Endothelial cell of umbilical vein (primary cell): ENCODE measurements at regions not wholly inside any gene's neighbourhood (a gene's known extent, or its start where the extent isn't known, plus 50 kb on each side); places are given as distances from the start of the nearest gene placed in this dataset.

Experiments used
- BruUV-seq: library from RNA; stranded (reverse); fragments of 400-500 nt; replicated peaks from 2 replicates; lab custom pipeline; 2021; lab: Mats Ljungman, UMichigan
- CTCF ChIA-PET: fragments of 300-600, 350-600 bp; sonication (Branson Sonifier 250); formaldehyde crosslinking; loops from one replicate; lab custom pipeline; 2021; ENCODE audit warnings: antibody characterized with exemption, inconsistent platforms; lab: Charles Lee
- POLR2A ChIA-PET: fragments of 300-600, 350-600 bp; sonication (Branson Sonifier 250); formaldehyde crosslinking; loops from one replicate; lab custom pipeline; 2021; ENCODE audit warnings: antibody characterized with exemption, inconsistent platforms; lab: Charles Lee
- DNase-seq: peaks from one replicate; pipeline ENCODE4 v3.0.0-alpha.2; 2011; ENCODE audit warnings: low read depth, low spot score
- FAIRE-seq: peaks from 2 replicates; lab custom pipeline; 2011; peaks lifted over from hg19 to GRCh38; lab: Jason Lieb, UNC
- H2AFZ ChIP-seq: 2 replicates; pipeline ENCODE4 v1.6.0; 2012; ENCODE audit warnings: low read depth, low read length, control low read depth, inconsistent platforms
- H3K27ac ChIP-seq: 2 replicates; pipeline ENCODE4 v1.5.1; 2011; ENCODE audit warnings: low read depth, mild to moderate bottlenecking, control low read depth, low read length, moderate library complexity; ENCODE audit not compliant: insufficient read depth
- H3K27me3 ChIP-seq, 2 experiments: 2 replicates each; pipeline versions ENCODE4 v1.6.0 to v1.6.1; 2011; ENCODE audit warnings: low read length in 2 of 2, mixed read lengths in 1 of 2; ENCODE audit not compliant: control insufficient read depth in 2 of 2, insufficient read depth in 2 of 2
- H3K36me3 ChIP-seq, 2 experiments: 2 replicates in 1 of 2; 3 replicates in 1 of 2; pipeline ENCODE4 v1.5.1; 2011; ENCODE audit warnings: low read length in 2 of 2, mild to moderate bottlenecking in 1 of 2, moderate library complexity in 1 of 2; ENCODE audit not compliant: control insufficient read depth in 2 of 2, insufficient read depth in 2 of 2; ENCODE audit errors: extremely low read depth in 1 of 2
- H3K4me1 ChIP-seq: 3 replicates; pipeline ENCODE4 v1.5.1; 2011; ENCODE audit warnings: mild to moderate bottlenecking, low read length; ENCODE audit not compliant: control insufficient read depth, insufficient read depth; ENCODE audit errors: extremely low read depth
- H3K4me2 ChIP-seq: 2 replicates; pipeline ENCODE4 v1.6.1; 2011; ENCODE audit warnings: low read length, control low read depth, mixed read lengths; ENCODE audit not compliant: insufficient read depth
- H3K4me3 ChIP-seq, 3 experiments: fragments of 200-600 bp in 1 of 3; sonication (generic), shearing (Covaris generic) in 1 of 3; replicated peaks in 1 of 3; 2 replicates each; pipeline ENCODE4 v1.5.1; 2011 to 2016; ENCODE audit warnings: control low read depth in 3 of 3, low read length in 3 of 3, mild to moderate bottlenecking in 2 of 3, inconsistent platforms in 1 of 3, low read depth in 1 of 3, moderate library complexity in 1 of 3; ENCODE audit not compliant: insufficient read depth in 1 of 3
- H3K79me2 ChIP-seq: 2 replicates; pipeline ENCODE4 v1.6.0; 2012; ENCODE audit warnings: low read length, inconsistent platforms; ENCODE audit not compliant: control insufficient read depth, insufficient read depth
- H3K9ac ChIP-seq: replicated peaks from 2 replicates; pipeline ENCODE3; 2011; ENCODE audit warnings: low read length, control low read depth; ENCODE audit not compliant: insufficient read depth; ENCODE audit errors: extremely low read depth
- H3K9me1 ChIP-seq: replicated peaks from 3 replicates; pipeline ENCODE4 v1.6.0; 2011; ENCODE audit warnings: mild to moderate bottlenecking, low read length; ENCODE audit not compliant: control insufficient read depth, insufficient read depth; ENCODE audit errors: extremely low read depth
- H3K9me3 ChIP-seq: replicated peaks from 2 replicates; pipeline ENCODE4 v1.5.1; 2012; ENCODE audit warnings: low read length, inconsistent platforms; ENCODE audit not compliant: control insufficient read depth, insufficient read depth
- H4K20me1 ChIP-seq: replicated peaks from 2 replicates; pipeline ENCODE3; 2011; ENCODE audit warnings: mild to moderate bottlenecking, low read length; ENCODE audit not compliant: control insufficient read depth, insufficient read depth; ENCODE audit errors: extremely low read depth
- EZH2 ChIP-seq: IDR thresholded peaks from 2 replicates; pipeline ENCODE4 v1.6.1; 2012; ENCODE audit warnings: borderline replicate concordance, low read depth, mild to moderate bottlenecking, moderate library complexity, low read length, inconsistent platforms; ENCODE audit not compliant: severe bottlenecking
- FOS ChIP-seq: IDR thresholded peaks from 2 replicates; pipeline ENCODE4 v1.6.1; 2011; ENCODE audit warnings: mild to moderate bottlenecking, low read length, moderate library complexity, borderline replicate concordance; ENCODE audit not compliant: insufficient read depth
- GATA2 ChIP-seq: IDR thresholded peaks from 2 replicates; pipeline ENCODE4 v1.7.0; 2011; ENCODE audit warnings: low read depth, mild to moderate bottlenecking, moderate library complexity, mixed read lengths, low read length; ENCODE audit not compliant: insufficient read length, insufficient read depth
- JUN ChIP-seq: IDR thresholded peaks from 2 replicates; pipeline ENCODE4 v1.6.1; 2011; ENCODE audit warnings: borderline replicate concordance, low read depth; ENCODE audit not compliant: insufficient read length, insufficient read depth
- MAX ChIP-seq: IDR thresholded peaks from 2 replicates; pipeline ENCODE4 v1.6.1; 2011; ENCODE audit not compliant: insufficient read depth, insufficient read length
- MYC ChIP-seq: IDR thresholded peaks from one replicate; pipeline ENCODE4 v1.6.1; 2011; ENCODE audit warnings: mild to moderate bottlenecking, low read depth, low read length
- POLR2A ChIP-seq: IDR thresholded peaks from 2 replicates; pipeline ENCODE4 v1.6.1; 2012; ENCODE audit warnings: low read depth, mild to moderate bottlenecking, control low read depth, low read length
- dilution Hi-C: fragments of 300-500 bp; cut with MboI; formaldehyde crosslinking; loops from one replicate; pipeline ENCODE4 v1.15.0; 2019; ENCODE audit warnings: low sequenced_read_pairs; ENCODE audit not compliant: extremely low pct_ligation_motif_present
- intact Hi-C: fragments of 100-400 bp; cut with micrococcal nuclease; formaldehyde crosslinking; loops from one replicate; pipeline ENCODE4 v1.10.0; 2022

- Histone ChIP-seq H3K4me2 (no peak overlapping the region), H3K27ac (no peak overlapping the region), H3K9ac (no peak overlapping the region), H3K9me1 (no peaks in the 10 kb centered on the region), H3K79me2 (no peaks in the 10 kb centered on the region), H3K4me1 (no peaks in the 10 kb centered on the region), H4K20me1 (no peaks in the 10 kb centered on the region), H3K36me3 (no peaks in the 10 kb centered on the region), H3K4me3 (no peak overlapping the region), H3K9me3 (no peaks in the 10 kb centered on the region), H3K27me3 (no peaks in the 10 kb centered on the region), H2AFZ (no peak overlapping the region)
- CTCF ChIA-PET, result interaction anchor here (0.8 to 3.2 kb wide), 19 partner anchors 11 to 608 kb away, joined by 3 to 22 read pairs (median 4); partner anchors contain the start of gene GPC1
- FAIRE-seq (no peak), DNase-seq (no peak)
- dilution Hi-C loops, result no loop called here
- POLR2A ChIA-PET, result no interaction called here
- BruUV-seq, result no TSS peak
- no peak for TF ChIP-seq POLR2A
- TF ChIP-seq MYC, result no peak
- no peak for TF ChIP-seq GATA2
- TF ChIP-seq EZH2, result no peak
- TF ChIP-seq JUN, result no peak
- no peak for TF ChIP-seq FOS
- TF ChIP-seq MAX, result no peak
- intact Hi-C loops, result no loop called here
These were observed 91.9 kb upstream of the OTOS start for GRCh38 chr2:240232264-240232915.
